OCI-LY3 (cell line): ENCODE measurements at regions not wholly inside any gene's neighbourhood (a gene's known extent, or its start where the extent isn't known, plus 50 kb on each side); places are given as distances from the start of the nearest gene placed in this dataset.

Experiments used
- EZH2phosphoT487 ChIP-seq: fragments of 200-600 bp; shearing (Covaris generic); IDR thresholded peaks from 2 replicates; pipeline ENCODE4 v1.6.1; 2018; ENCODE audit warnings: antibody characterized with exemption, mixed run types, low read depth
- TF ChIP-seq, protein P1 (sequence below): fragments of 200-600, 300-600 bp; sonication (generic); IDR thresholded peaks from 2 replicates; pipeline ENCODE4 v1.5.1; 2014; ENCODE audit warnings: antibody characterized with exemption, low read length, low read depth

DNA sequence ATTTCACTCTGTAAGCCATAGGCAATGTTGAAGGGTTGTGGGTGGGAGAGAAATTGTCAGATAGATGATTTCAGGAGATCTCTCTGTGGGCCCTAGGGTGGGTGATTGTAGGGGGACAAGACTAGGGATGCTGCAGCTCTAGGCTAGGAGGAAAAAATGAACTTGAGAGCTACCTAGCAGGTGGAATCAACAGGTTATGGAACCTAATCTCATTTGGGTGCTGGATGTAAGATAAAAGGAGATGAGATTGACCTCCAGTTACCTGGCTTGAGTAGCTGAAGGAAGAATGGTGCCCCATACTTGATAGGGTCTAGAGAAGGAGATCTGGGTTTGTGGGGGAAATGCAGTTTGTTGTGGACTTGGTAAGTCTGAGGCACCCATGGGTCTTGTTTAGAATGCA is 396.5 kb downstream of the RRAGC start:
- no peak for TF ChIP-seq EZH2phosphoT487
- TF ChIP-seq, protein P1, sequence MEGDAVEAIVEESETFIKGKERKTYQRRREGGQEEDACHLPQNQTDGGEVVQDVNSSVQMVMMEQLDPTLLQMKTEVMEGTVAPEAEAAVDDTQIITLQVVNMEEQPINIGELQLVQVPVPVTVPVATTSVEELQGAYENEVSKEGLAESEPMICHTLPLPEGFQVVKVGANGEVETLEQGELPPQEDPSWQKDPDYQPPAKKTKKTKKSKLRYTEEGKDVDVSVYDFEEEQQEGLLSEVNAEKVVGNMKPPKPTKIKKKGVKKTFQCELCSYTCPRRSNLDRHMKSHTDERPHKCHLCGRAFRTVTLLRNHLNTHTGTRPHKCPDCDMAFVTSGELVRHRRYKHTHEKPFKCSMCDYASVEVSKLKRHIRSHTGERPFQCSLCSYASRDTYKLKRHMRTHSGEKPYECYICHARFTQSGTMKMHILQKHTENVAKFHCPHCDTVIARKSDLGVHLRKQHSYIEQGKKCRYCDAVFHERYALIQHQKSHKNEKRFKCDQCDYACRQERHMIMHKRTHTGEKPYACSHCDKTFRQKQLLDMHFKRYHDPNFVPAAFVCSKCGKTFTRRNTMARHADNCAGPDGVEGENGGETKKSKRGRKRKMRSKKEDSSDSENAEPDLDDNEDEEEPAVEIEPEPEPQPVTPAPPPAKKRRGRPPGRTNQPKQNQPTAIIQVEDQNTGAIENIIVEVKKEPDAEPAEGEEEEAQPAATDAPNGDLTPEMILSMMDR, result no peak
